HT-29 (cell line): ENCODE measurements at regions not wholly inside any gene's neighbourhood (a gene's known extent, or its start where the extent isn't known, plus 50 kb on each side); places are given as distances from the start of the nearest gene placed in this dataset.
"Not testable (repeated sequence)": the region's sequence is repeated elsewhere in the genome, so short reads cannot be mapped to it uniquely, and the experiment has no call there.

Experiments used
- DNase-seq: peaks from one replicate; pipeline ENCODE4 v3.0.0-alpha.2; 2015; ENCODE audit warnings: low spot score

DNA sequence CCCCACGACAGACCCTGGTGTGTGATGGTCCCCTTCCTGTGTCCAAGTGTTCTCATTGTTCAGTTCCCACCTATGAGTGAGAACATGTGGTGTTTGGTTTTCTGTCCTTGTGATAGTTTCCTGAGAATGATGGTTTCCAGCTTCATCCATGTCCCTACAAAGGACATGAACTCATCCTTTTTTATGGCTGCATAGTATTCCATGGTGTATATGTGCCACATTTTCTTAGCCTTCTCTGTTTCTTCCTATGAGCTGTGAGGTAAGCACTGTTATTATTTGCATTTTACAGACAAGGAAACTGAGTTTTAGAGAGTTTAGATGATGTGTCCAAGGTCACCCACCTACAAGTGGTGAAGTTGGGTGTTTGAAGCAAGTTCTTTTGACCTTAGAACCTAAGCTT lies 51.1 kb upstream of the BNC1 start:
- DNase-seq: not testable (repeated sequence)

- no peak for DNase-seq
Observed at GRCh38 chr15:83339396-83339795, 54.9 kb upstream of the BNC1 start.

GRCh38 chr15:83340087-83340486 lies 55.6 kb upstream of the BNC1 start:
- no peak for DNase-seq

DNA sequence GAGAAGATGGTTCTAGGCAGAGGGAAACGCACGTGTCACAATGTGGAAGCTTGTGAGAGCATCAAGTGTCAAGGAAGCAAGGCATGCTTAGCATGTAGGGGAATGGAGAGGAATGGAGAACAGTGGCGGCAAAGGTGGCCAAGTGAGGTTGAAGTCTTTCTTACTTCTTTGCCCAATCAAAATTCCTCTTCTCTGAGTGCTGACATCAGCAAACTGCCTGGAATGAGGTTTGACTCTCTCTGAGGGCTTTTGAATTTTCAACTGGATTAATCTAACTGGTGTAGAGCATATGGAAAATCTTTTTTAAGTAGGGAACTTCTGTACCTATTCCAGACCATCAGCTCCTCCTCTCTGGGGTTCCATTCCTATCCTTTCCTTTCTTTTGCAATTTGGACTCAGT lies 61.9 kb upstream of the BNC1 start:
- DNase-seq: no peak

- DNase-seq: no peak
Observed at GRCh38 chr15:83352119-83352518, 67.7 kb upstream of the BNC1 start.

- no peak for DNase-seq
Observed at GRCh38 chr15:83356501-83357399, 72.3 kb upstream of the BNC1 start.

- no peak for DNase-seq
Observed at GRCh38 chr15:83358972-83359564, 74.6 kb upstream of the BNC1 start.

DNA sequence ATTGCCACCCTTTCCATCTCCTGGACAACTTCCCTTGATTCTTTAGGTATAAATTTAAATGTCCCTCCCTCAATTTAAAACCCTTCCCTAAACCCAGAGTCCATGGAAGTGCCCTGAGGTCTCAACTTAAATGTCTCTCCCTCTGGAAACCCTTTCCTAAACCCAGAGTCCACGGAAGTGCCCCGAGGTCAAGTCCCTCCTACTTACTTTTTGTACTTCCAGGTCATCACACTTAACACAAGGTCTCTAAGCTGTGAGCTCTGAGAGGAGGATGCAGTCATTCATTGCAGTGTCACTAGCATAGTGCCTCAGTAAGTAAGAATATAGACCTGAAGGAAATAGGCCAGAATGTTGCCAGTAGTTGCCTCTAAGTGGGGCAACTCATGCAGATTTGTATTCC lies 78.2 kb upstream of the BNC1 start:
- no peak for DNase-seq

DNA sequence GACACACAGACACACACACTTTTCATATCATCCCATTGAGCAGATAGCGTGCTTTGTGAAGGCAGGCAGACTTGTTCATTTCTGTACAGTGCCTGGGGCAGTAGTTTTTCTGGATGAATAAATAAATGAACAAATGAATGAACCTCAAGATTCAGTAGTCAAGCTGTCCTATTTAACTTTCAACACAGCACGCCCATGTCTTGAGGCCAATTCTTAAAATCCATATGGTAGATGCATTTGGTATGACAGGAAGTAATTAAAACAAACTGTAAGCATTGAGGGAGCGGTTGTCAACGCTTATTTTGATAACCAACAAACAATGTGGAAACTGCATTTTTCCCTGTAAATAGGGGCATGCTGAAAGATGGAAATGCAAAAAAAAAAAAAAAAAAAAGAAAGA lies 80.0 kb upstream of the BNC1 start:
- DNase-seq: no peak

DNA sequence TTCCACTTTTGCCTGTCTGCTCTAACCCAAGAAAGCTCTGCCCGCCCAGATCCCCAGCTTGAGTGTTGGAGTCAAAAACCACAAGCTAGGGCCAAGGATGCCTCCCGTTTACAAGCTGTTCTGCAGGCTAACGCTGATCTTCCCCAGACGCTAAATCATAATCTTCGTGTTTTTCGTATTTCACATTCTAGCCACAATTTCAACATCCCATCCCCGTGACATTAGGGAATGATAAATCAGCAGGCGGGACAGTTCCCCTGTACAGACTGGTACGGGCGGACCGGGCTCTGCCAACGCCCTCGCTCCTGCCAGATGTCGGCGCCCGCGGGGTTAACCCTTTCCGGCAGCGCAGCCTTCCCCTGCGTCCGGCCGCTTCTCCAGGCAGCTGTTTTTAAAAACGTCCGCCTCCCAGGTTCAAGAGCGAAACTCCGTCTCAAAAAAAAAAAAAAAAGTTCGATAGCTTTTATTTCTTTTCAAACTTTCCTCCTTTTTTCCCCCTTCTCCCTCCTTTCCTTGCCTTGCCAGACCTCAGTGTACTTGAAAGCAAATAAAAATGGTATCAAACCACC lies 81.0 kb upstream of the BNC1 start:
- no peak for DNase-seq

DNA sequence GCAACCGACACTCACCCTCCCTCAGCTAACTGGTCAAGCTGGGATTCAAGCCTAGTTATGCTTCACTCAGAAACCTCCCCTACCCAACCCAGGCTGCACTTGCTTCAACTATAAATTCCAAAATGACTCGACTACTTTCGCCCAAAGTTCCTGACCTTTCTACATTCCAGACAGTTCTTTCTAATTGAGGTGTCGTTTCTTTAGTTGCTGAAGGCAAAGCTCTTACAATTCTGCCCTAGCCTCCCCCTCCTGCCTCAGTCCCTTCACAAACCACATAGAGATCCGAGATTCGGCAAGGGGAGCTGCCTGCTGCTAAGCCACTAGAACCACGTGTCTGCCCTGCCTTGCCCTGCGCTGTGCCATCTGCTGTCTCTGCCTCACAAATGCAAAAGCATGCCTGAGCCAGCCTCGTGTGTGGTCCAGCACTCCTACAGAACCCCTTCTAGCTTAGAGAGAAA lies 74.7 kb upstream of the SH3GL3 start:
- no peak for DNase-seq

GRCh38 chr15:83378921-83379578 lies 68.1 kb upstream of the SH3GL3 start:
- DNase-seq: no peak

GRCh38 chr15:83379579-83379959 lies 67.6 kb upstream of the SH3GL3 start:
- no peak for DNase-seq

- no peak for DNase-seq
Observed at GRCh38 chr15:83380059-83380458, 67.1 kb upstream of the SH3GL3 start.

- peak; percentile 80 for DNase-seq
Observed at GRCh38 chr15:83380682-83381081, 66.5 kb upstream of the SH3GL3 start.

- not testable (repeated sequence) for DNase-seq
Observed at GRCh38 chr15:83383608-83384139, 63.5 kb upstream of the SH3GL3 start.

DNA sequence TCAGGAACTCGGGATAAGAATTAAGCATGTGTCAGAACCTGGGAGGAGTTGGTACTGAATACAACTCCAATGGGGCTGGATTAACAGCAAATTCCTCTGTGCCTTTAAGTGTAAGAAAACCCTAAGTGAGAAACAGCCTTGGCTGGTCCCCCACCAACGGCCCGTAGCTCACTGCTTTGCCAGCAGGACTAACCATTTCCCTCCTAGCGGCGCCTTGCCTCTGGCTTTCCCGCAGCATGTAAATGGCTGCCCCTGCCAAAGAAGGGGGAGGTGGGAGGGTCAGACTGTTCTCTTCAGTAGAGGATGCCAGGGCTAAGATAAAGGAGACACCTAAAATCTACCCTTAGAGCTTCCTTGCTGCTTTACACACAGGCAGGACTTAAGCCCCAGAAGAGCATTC lies 51.0 kb upstream of the SH3GL3 start:
- no peak for DNase-seq
